GM19455 (cell line): ENCODE measurements at regions not wholly inside any gene's neighbourhood (a gene's known extent, or its start where the extent isn't known, plus 50 kb on each side); places are given as distances from the start of the nearest gene placed in this dataset.
"Not testable (repeated sequence)": the region's sequence is repeated elsewhere in the genome, so short reads cannot be mapped to it uniquely, and the experiment has no call there.

Source experiments
- ATAC-seq: cut with Tn5 transposase; IDR thresholded peaks from one replicate; pipeline ENCODE4 v1.9.1; 2021; ENCODE audit not compliant: unreplicated experiment

GRCh38 chr5:101278011-101278687, 375.1 kb upstream of the ST8SIA4 start:
- ATAC-seq = no peak

DNA sequence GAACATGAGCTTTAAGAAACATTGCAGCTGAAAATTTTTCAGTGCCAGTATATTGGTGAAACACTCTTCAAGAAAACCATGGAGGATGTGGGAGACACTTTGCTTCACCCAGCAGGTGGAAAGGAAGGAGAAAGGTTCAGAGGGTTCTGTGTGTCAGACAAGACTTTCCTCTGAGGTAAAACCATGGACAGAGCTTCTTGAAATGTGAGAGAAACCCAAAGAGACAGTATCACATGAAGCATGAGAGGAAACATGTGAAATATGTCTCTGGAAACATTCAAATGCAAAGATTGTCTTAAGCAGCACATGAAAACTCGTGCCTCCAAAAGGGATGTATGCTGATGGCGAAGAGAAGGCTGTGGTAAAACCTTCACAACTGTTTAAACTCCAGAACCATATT, 368.9 kb upstream of the ST8SIA4 start:
- no peak for ATAC-seq

DNA sequence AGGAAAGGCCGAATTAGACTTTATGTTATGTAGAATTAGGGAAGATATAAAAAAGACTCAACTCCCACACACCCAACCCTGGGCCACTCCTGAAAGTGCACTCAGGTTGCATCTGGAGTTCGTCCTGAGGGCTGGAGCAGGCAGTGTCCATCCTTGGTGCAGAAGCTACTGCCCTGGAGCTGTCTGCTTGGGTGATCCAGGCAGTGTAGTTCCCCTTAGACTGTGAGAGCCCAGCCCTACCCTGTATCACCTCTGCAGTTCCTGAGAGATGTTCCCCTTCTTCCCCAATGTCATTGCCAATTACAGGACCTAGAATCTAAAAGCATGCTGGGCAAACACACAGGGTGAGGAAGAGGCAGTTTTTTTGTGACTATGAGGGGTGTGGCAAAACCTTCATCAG, 368.3 kb upstream of the ST8SIA4 start:
- no peak for ATAC-seq

DNA sequence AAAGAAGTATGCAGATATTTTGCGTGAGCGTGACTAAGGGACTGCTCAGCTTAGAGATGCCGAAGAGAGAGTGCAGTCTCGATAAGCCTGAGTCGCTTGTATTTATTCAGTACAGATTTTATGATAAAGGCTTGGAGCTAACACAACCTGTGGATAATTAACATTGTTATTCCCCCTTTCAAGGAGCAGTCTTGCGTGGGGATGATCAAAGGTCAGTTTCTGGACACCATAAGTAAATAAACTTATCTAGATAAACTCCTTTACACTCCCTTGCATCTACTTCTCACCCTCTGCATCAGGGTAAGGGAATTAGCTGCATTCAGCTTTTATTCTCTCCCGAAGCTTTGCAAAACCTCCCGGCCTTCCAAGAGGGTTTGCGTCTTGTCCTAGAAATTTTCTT, 357.8 kb upstream of the ST8SIA4 start:
- no peak for ATAC-seq

GRCh38 chr5:101253096-101253495, 350.0 kb upstream of the ST8SIA4 start:
- no peak for ATAC-seq

- no peak for ATAC-seq
Measured at GRCh38 chr5:101244621-101245020, 341.5 kb upstream of the ST8SIA4 start.

GRCh38 chr5:101212942-101213514, 309.9 kb upstream of the ST8SIA4 start:
- no peak for ATAC-seq

DNA sequence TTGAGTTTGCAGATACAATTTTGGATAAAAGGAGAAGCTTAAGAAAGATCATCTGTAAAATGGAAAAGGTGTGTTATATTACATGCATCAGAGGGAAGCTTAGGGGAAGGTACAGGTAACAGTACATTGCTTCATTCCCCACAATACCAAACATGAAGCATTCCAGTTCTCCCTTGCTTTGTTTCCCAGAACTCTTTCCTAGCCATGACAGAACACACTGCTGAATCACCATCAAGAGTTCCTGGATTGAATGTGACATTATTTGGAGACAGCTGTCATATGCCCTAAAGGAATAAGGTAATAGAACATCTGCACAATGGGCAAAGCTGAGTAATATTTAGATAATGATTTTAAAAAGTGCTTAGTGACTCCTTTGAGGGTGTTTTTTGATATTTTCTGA, 303.5 kb upstream of the ST8SIA4 start:
- no peak for ATAC-seq

DNA sequence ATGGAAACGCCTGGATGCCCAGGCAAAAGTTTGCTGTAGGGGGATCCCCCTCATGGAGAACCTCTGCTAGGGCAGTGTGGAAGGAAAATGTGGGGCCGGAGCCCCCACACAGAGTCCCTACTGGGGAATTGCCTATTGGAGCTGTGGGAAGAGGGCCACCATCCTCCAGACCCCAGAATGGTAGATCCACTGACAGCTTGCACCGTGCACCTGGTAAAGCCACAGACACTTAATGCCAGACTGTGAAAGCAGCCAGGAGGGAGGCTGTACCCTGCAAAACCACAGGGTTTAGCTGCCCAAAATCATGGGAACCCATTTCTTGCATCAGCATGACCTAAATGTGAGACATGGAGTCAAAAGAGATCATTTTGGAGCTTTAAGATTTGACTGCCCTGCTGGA, 302.0 kb upstream of the ST8SIA4 start:
- ATAC-seq = not testable (repeated sequence)

DNA sequence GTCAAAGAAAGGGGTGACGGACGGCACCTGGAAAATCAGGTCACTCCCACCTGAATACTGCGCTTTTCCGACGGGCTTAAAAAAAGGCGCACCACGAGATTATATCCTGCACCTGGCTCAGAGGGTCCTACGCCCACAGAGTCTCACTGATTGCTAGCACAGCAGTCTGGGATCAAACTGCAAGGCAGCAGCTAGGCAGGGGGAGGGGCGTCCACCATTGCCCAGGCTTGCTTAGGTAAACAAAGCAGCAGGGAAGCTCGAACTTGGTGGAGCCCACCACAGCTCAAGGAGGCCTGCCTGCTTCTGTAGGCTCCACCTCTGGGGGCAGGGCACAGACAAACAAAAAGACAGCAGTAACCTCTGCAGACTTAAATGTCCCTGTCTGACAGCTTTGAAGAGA, 277.3 kb upstream of the ST8SIA4 start:
- ATAC-seq = not testable (repeated sequence)

DNA sequence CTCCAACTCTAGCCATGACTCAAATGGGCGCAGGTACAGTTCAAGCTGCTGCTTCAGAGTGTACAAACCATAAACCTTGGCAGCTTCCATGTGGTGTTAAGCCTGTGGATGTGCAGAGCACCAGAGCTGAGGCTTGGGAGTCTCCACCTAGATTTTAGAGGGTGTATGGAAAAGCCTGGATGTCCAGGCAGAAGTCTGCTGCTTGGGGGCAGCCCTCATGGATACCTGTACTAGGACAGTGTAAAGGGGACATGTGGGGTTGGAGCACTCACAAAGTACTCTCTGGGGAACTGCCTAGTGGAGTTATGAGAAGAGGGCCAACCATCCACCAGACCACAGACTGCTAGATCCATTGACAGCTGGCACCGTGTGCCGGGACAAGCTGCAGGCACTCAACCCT, 273.5 kb upstream of the ST8SIA4 start:
- no peak for ATAC-seq

DNA sequence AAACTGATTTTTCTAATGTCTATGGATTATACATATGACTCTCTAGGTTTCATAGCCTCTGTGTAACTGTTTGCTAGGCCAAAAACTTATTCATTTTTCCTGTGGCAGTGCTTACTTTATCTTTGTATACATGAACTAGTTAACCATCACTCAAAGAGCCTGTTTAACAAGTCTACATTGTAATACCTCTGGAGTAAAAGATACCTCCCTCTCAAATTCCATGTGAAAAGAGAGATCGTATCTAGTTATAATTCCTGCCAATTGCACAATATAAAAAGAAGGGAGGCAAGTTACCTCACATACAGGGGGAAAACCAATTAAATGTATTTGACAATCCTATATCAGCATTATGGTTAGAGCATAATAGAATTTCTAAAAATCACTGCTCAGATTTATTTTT, 271.9 kb upstream of the ST8SIA4 start:
- ATAC-seq = no peak

DNA sequence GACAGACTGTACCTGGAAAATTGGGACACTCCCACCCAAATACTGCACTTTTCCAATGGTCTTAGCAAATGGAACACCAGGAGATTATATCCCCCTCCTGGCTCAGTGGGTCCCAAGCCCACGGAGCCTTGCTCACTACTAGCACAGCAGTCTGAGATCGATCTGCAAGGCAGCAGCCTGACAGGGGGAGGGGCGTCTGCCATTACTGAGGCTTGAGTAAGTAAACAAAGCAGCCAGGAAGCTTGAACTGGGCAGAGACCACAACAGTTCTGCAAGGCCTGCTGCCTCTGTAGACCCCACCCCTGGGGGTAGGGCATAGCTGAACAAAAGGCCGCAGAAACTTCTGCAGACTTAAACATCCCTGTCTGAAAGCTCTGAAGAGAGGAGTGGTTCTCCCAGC, 260.0 kb upstream of the ST8SIA4 start:
- no peak for ATAC-seq

DNA sequence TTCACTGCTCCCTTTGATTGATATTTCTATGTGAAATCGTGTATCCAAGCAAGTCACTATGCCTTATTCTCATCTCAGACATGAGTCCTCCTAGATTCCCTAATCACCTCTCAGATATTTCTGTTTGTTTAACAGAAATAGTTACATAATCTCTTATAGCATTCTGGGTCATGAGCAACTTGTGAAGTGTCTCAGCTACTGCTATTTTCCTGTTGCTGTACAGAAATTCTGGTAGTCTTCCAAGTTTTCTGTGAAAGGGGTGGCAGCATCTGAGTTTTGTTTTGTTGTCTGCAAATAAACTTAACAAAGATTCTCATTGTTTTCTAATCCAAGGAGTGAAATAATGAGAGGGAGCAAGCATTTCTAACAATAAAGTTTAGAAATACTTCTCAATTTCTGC, 256.9 kb upstream of the ST8SIA4 start:
- no peak for ATAC-seq

GRCh38 chr5:101159006-101159405, 255.9 kb upstream of the ST8SIA4 start:
- ATAC-seq = no peak

DNA sequence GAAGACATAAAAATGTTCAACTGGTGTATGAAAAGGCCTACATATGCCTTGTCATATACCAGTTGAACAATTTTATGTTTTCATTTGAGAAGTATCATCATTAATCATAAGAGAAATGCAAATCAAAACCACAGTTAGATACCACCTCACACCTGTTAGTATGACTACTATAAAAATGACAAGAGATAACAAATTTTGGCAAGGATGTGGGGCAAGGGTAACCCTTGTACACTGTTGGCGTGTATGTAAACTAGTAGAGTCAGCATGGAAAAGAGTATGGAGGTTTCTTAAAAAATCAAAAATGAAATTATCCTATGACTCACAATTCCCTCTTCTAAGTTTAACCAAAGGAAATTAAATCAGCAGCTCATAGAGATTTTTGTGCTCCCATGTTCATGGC, 250.4 kb upstream of the ST8SIA4 start:
- ATAC-seq = no peak

DNA sequence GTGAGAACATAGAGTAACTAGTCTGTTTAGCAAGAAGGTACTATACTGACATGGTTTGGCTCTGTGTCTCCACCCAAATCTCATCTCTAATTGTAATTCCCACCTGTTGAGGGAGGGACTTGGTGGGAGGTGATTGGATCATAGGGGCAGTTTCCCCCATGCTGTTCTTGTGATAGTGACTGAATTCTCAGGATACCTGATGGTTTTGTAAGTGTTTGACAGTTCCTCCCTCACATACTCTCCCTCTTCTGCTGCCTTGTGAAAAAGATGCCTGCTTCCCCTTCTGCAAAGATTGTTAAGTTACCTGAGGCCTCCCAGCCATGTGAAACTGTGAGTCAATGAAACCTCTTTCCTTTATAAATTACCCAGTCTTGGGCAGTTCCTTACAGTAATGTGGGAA, 240.4 kb upstream of the ST8SIA4 start:
- no peak for ATAC-seq

- ATAC-seq = no peak
Measured at GRCh38 chr5:101142102-101142501, 239.0 kb upstream of the ST8SIA4 start.

- ATAC-seq = no peak
Measured at GRCh38 chr5:101136454-101136853, 233.4 kb upstream of the ST8SIA4 start.

GRCh38 chr5:101123363-101123762, 220.3 kb upstream of the ST8SIA4 start:
- ATAC-seq = no peak

GRCh38 chr5:101112645-101113044, 209.6 kb upstream of the ST8SIA4 start:
- ATAC-seq = no peak

DNA sequence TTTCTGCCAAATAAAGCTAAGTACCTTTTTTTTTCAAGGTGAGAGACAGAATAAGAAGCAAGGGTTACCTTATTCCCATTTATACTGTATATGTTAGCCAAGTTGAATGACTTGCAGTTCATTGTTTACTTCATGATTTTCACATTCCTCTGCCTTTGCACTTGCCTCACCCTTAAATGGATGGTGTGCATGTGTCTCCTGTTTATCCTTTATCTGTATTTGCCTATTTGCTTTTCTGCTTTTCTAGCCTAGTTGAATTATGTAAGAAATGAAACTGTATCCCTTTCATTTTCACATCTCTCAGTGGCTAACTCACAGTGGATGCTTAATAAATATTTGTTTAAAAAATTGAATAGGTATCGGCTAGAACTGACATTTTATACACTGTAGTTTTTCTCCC, 200.8 kb upstream of the ST8SIA4 start:
- no peak for ATAC-seq

GRCh38 chr5:101102506-101102905, 199.4 kb upstream of the ST8SIA4 start:
- no peak for ATAC-seq
